GM21526 (cell line): ENCODE measurements at regions not wholly inside any gene's neighbourhood (a gene's known extent, or its start where the extent isn't known, plus 50 kb on each side); places are given as distances from the start of the nearest gene placed in this dataset.
"Not testable (repeated sequence)": the region's sequence is repeated elsewhere in the genome, so short reads cannot be mapped to it uniquely, and the experiment has no call there.

Experiments
- ATAC-seq: cut with Tn5 transposase; IDR thresholded peaks from one replicate; pipeline ENCODE4 v1.9.1; 2021; ENCODE audit warnings: moderate library complexity; ENCODE audit not compliant: unreplicated experiment, low FRiP score

DNA sequence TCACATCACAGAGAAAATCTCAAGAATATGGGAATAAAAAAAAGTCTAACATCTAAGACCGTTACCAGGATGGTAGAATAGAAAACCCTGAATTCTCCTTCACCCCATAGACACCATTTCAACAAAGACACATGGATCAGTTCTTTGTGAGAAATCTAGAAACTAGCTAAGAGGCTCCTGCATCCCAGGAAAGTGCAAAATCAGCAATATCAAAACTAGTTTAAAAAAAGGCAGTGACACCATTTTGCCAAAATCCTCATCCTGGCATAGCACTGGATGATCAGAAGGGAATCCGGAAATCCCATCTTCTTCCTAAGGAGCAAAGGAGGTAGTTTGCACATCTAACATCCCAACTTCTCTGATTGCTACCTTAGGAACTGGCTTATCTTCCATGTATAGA is 88.9 kb upstream of the MAGEE2 start:
- no peak for ATAC-seq

DNA sequence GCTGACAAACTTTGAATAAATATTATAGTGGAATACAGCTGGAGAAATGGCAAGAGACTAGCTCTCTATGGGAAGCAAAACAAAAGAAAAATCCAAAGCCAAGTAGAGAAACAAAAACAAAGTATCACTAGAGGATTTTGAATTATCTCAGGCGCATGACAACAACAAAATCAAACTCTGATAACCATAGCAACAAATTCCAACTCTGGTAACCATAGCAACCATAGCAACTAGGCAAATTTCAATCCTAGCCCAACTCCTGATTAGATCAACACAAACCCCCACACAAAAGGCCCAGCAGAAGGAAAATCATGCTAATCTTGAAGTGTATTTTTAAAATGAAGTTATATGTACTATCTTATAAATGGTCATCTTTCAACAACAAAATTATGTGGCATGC is 98.4 kb upstream of the MAGEE2 start:
- no peak for ATAC-seq

- ATAC-seq, result no peak
Measured at GRCh38 chrX:75887833-75888232, 102.8 kb upstream of the MAGEE2 start.

DNA sequence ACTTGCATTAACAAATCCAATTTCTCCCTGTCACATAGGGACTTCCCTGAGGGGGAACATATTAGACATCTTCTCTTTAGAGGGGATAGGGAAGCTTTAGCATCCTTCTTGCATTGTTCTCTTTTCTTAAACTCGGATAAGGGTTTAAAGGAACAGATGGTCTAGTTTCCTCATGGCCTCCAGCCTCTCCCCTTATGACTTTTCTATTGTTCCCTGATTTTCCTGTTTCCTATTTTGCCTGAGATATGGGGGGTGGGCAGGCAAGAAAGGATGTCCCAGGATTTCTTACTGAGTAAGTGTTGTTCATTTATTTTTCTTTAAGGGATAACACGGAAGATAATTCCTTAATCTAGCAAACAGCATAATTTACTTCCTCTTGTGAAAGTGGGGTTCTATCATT is 107.7 kb upstream of the MAGEE2 start:
- ATAC-seq, result no peak

DNA sequence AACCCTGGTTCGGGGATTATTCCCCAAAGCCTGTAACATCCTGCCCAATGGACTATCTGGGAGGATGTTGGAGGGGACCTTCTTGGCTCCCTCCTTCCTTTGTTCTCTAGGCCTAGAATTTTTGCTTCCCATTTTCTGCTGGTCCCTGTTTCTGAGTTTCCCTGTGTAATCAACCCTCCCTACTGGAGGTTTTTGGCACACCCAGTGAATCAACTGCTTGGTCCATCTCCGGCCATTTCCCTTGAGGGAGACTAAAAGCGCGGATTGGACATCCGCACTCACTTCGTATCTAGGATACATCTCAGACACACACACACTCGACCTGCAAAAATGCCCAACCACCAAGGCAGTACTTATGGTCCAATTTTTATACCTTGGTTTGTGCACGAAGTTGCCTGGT is 108.2 kb upstream of the MAGEE2 start:
- no peak for ATAC-seq

- no peak for ATAC-seq
Measured at GRCh38 chrX:75911716-75912115, 126.7 kb upstream of the MAGEE2 start.

DNA sequence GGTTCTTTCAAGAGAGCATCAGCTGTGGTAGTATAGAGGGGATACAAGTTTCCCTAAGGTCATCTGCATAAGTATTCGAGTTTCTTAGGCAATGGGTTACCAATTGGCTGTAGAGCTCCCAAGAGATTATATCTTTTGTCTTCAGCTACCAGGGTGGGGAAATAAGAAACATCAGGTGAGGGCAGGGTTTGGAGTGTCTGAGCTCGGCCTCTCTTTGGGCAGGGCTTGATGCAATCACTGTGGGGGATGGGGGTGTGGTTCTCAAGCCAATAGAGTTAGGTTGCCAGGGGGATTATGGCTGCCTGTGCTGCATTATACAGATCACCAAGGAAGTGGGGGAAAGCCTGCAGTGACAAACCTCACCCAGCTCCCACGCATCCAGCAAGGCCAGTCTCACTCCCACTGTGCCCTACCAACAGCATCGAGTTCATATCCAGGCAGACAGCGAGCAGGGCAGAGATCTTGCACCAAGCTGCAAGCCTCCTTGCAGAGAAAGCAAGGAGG is 172.1 kb upstream of the MAGEE2 start:
- ATAC-seq, result no peak

- ATAC-seq, result not testable (repeated sequence)
Measured at GRCh38 chrX:75961321-75961720, 176.3 kb upstream of the MAGEE2 start.

- no peak for ATAC-seq
Measured at GRCh38 chrX:75963774-75964173, 178.7 kb upstream of the MAGEE2 start.

- no peak for ATAC-seq
Measured at GRCh38 chrX:75968293-75968692, 183.2 kb upstream of the MAGEE2 start.

DNA sequence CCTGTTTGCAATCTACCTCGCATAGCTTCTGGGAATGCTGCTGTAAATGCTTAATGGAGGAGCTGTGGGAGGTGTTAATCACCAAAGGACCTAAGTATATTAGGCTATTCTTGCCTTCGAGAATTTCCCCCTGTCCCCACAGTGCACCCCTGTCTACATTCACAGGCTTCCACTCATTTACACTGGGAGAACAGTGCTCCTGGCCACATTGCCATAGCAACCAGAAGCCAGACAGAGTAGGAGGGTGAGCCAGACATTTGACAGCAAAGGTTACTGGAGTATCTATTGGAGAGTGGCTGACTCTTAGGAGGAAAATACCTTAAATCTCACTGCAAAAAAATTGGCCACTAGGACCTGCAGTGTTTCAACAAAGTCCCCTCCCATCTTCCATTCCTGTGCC is 185.9 kb upstream of the PBDC1 start:
- ATAC-seq, result no peak

DNA sequence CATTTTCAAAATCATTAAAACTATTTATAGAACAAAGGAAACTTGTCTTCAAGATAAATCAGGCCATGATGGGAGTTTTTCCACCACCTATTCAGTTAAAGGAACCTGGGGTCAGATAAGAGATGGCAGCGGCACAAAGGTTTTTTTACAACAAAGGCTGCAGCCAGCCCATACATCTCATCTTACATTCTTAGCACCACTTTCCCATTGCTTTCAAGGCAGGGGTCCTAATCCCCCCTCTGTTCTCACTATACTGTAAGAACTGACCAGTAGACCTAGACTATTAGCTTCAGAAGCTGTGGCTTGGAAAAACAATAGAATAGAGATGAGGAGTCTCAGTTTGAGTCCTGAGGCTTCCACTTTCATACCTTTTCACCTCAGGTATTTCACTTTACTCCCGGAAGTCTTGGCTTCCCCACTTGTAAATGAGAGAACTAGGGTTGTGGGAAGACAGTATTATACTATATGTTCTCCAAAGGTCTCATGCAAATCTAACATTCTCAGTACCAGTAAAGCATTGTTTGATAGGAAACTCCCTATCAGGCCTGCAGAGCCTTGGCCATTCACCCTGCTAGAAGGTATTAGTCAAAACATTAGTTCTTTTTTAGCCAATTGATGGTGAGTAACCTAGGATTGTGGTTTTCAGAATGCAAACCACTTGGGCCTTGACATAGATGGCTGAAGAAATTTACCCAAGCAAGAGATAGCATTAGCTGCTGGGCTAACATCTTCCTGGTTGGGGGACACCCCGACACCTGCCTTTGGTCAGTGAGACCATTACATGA is 182.9 kb upstream of the PBDC1 start:
- peak; percentile 81 for ATAC-seq

- no peak for ATAC-seq
Measured at GRCh38 chrX:75997692-75998091, 175.2 kb upstream of the PBDC1 start.

- ATAC-seq, result no peak
Measured at GRCh38 chrX:76014321-76014720, 158.5 kb upstream of the PBDC1 start.

DNA sequence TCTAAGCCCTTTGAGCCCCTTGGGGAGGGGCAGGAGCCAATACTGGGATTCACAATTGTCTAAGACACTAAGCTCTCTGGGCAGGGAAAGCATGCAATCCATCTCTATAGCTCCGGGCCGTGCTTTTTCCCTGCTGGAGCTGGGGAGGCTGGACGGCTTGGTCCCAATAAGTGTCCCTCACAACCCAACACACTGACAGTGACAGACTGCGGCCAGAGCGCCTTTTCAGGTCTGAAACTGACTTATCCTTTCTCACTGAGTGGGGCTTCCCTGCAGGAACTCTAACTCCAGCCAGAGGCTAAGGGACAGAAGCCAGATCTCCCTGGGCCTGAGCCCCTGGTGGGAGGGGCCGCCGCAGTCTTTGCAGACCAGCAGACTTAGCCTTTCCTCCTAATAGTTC is 146.6 kb upstream of the PBDC1 start:
- no peak for ATAC-seq

DNA sequence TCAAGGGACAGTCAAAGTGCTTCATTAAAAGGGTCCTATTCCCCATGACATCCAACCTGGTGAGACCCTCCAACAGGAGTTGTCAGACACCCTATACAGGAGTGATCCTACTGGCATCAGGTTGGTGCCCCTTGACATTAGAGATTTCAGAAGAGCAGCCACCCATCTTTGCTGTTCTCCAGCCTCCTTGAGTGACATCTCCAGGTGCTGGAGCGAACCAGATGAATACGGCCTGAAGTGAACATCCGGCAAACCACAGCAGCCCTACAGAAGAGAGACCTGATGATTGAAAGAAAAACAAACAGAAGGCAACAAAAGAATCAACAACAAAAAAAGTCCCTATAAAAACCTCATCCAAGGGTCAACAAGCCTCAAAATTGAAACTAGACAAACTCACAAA is 146.1 kb upstream of the PBDC1 start:
- no peak for ATAC-seq

DNA sequence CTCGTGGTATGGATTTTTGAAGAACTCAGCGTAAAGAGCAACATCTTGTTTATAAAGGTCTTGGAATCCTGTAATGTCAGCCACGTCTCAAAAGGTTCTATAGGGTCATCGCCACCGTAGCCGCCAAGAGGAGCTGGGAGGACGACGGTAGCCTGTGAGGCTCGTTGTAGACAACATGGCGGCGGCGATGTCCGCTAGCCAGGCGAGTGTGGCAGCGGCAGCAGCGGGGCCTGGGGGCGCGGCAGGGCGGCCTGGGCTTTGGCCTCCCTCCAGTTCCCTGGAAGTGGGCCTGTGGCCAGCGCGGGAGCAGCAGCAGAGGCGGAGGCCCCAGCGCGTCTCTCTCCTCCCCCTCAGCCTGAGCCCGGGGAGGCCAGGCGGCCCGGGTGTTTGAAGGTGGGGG is 143.5 kb upstream of the PBDC1 start:
- ATAC-seq, result no peak

GRCh38 chrX:76064825-76065224 is 108.0 kb upstream of the PBDC1 start:
- ATAC-seq, result no peak

DNA sequence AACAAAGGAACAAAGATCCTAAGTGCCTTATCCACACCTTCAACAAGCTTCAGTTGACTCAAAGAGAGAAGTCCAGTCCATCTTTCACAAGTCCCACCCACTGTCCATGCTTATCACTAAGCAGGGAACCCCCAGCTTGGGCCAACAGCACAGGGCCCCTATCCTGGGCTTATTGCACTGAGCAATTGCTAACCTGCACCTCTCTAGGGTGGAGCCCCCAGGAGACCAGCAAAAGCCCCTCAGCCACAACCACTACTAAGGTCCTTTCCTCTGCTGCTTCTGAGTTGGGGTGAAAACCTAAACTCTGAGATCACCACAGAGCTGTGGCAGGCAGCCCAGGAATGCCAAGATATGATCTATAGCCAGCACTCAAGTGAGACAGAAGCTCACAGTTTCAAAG is 96.7 kb upstream of the PBDC1 start:
- no peak for ATAC-seq

DNA sequence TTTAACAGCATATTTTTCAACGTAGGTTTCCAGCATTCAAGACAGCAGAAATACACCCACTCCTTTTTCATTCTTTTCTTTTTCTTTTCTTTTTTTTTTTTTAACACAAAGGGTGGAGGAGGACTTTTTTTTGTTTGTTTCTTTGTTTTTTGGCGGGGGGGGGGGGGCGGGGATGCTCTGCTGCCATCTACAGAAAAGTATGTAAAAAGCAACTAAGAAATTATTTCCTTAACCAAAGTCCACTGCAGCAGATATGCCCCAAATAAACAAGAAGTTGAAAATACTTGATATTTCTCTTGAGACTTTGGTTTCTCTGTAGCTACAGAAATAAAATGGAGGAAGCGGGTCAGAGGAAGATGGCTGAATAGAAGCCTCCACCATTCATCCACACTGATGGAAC is 63.2 kb upstream of the PBDC1 start:
- no peak for ATAC-seq
